Natural killer cell (primary cell): ENCODE measurements at regions not wholly inside any gene's neighbourhood (a gene's known extent, or its start where the extent isn't known, plus 50 kb on each side); places are given as distances from the start of the nearest gene placed in this dataset.

Experiments used
- ATAC-seq, 3 donors: fragments of 150-1000 bp in 2 of 3; fragments of 200-7000 bp in 1 of 3; cut with Tn5 transposase; 1 replicate in 1 of 3; 2 replicates in 2 of 3; pipeline ENCODE4 v1.10.0; 2021; ENCODE audit warnings: mild to moderate bottlenecking in 2 of 3, moderate library complexity in 2 of 3
- DNase-seq, 2 donors: peaks; one replicate each; pipeline versions ENCODE4 v3.0.0 to v3.0.0-alpha.2; 2013 to 2021; ENCODE audit warnings: mixed read lengths in 1 of 2
- H3K27ac ChIP-seq: one replicate; pipeline ENCODE4 v1.5.1; 2013; ENCODE audit warnings: mild to moderate bottlenecking, low read length
- H3K27me3 ChIP-seq: one replicate; pipeline ENCODE4 v1.6.1; 2013; ENCODE audit warnings: low read length; ENCODE audit not compliant: control insufficient read depth, insufficient read depth
- H3K36me3 ChIP-seq: one replicate; pipeline ENCODE4 v1.6.1; 2013; ENCODE audit warnings: low read length; ENCODE audit not compliant: control insufficient read depth, insufficient read depth
- H3K4me1 ChIP-seq: one replicate; pipeline ENCODE4 v1.6.1; 2013; ENCODE audit warnings: low read length; ENCODE audit not compliant: control insufficient read depth, insufficient read depth
- H3K4me3 ChIP-seq: one replicate; pipeline ENCODE4 v1.5.1; 2013; ENCODE audit warnings: low read length
- H3K9me3 ChIP-seq: one replicate; pipeline ENCODE4 v1.6.1; 2013; ENCODE audit warnings: low read length; ENCODE audit not compliant: control insufficient read depth, insufficient read depth
- H3K27ac Mint-ChIP-seq, 2 donors: one replicate each; pipeline ENCODE4 v1.8.0; 2022; ENCODE audit warnings: mild to moderate bottlenecking in 2 of 2, mixed read lengths in 2 of 2, moderate library complexity in 1 of 2
- H3K27me3 Mint-ChIP-seq, 2 donors: one replicate each; pipeline ENCODE4 v1.8.0; 2022; ENCODE audit warnings: low read depth in 2 of 2, mixed read lengths in 2 of 2
- H3K36me3 Mint-ChIP-seq: one replicate; pipeline ENCODE4 v1.8.0; 2022; ENCODE audit warnings: mixed read lengths
- H3K4me1 Mint-ChIP-seq, 2 donors: one replicate each; pipeline ENCODE4 v1.8.0; 2022; ENCODE audit warnings: mixed read lengths in 2 of 2
- H3K4me3 Mint-ChIP-seq: one replicate; pipeline ENCODE4 v1.8.0; 2022; ENCODE audit warnings: mild to moderate bottlenecking, moderate library complexity, mixed read lengths
- H3K9me3 Mint-ChIP-seq, 2 donors: one replicate each; pipeline ENCODE4 v1.8.0; 2022; ENCODE audit warnings: mixed read lengths in 2 of 2
- CTCF ChIP-seq: fragments of 200-600 bp; IDR thresholded peaks from one replicate; pipeline ENCODE4 v1.8.0; 2022; ENCODE audit warnings: antibody characterized with exemption
- WGBS: methylation state at CpG from one replicate; pipeline ENCODE4 v1.1.7; 2013; ENCODE audit warnings: missing lambda C conversion rate; ENCODE audit not compliant: insufficient coverage; 5-methylcytosine and 5-hydroxymethylcytosine counted together
- intact Hi-C: fragments of 100-400 bp; cut with micrococcal nuclease; formaldehyde crosslinking; loops from one replicate; pipeline ENCODE4 v1.14.2; 2022

- H3K9me3 ChIP-seq, result no peaks in the 10 kb centered on the region
- H3K36me3 ChIP-seq, result no peaks in the 10 kb centered on the region
- no peak overlapping the region for H3K27ac ChIP-seq
- TF ChIP-seq CTCF, result no peak
- no peak overlapping the region for H3K4me3 Mint-ChIP-seq
- H3K27me3 ChIP-seq, result no peaks in the 10 kb centered on the region
- ATAC-seq, result no peak
- no peak overlapping the region for H3K4me3 ChIP-seq
- H3K4me1 Mint-ChIP-seq, result no peaks in the 10 kb centered on the region
- WGBS, result 100% methylated on average over 1 of the region's 2 CpGs
- no peak for DNase-seq
- no peaks in the 10 kb centered on the region for H3K4me1 ChIP-seq
- peaks cover 0 to 2% of the 10 kb centered on the region in 2 donors for H3K9me3 Mint-ChIP-seq
- intact Hi-C loops, result no loop called here
- no peaks in the 10 kb centered on the region for H3K27me3 Mint-ChIP-seq
- no peak overlapping the region for H3K27ac Mint-ChIP-seq
- H3K36me3 Mint-ChIP-seq, result no peaks in the 10 kb centered on the region
These were observed 146.6 kb downstream of the RDH14 start for GRCh38 chr2:18413676-18414396.

- 100% methylated on average over 2 of the region's 3 CpGs for WGBS
- DNase-seq (no peak), ATAC-seq (no peak)
- Histone ChIP-seq H3K4me1 (no peaks in the 10 kb centered on the region), H3K27me3 (no peaks in the 10 kb centered on the region), H3K36me3 (no peaks in the 10 kb centered on the region), H3K9me3 (no peaks in the 10 kb centered on the region), H3K4me3 (no peak overlapping the region), H3K27ac (no peak overlapping the region)
- Mint-ChIP-seq H3K9me3 (peaks cover 0 to 2% of the 10 kb centered on the region in 2 donors), H3K4me3 (no peak overlapping the region), H3K27ac (no peak overlapping the region), H3K27me3 (no peaks in the 10 kb centered on the region), H3K36me3 (no peaks in the 10 kb centered on the region), H3K4me1 (no peaks in the 10 kb centered on the region)
- no peak for TF ChIP-seq CTCF
- intact Hi-C loops, result no loop called here
These were observed 147.3 kb downstream of the RDH14 start for GRCh38 chr2:18412980-18413675.

- H3K36me3 Mint-ChIP-seq, result no peaks in the 10 kb centered on the region
- intact Hi-C loops, result no loop called here
These were observed 148.8 kb downstream of the RDH14 start for GRCh38 chr2:18411626-18412025.

More at GRCh38 chr2:18411626-18412025, 148.8 kb downstream of the RDH14 start:
- no peak overlapping the region for H3K27ac ChIP-seq
- Mint-ChIP-seq H3K27me3 (no peaks in the 10 kb centered on the region), H3K4me3 (no peak overlapping the region), H3K27ac (no peak overlapping the region), H3K4me1 (no peaks in the 10 kb centered on the region), H3K9me3 (peaks cover 0 to 2% of the 10 kb centered on the region in 2 donors)
- H3K9me3 ChIP-seq, result no peaks in the 10 kb centered on the region
- H3K4me3 ChIP-seq, result no peak overlapping the region
- no peaks in the 10 kb centered on the region for H3K36me3 ChIP-seq
- no peaks in the 10 kb centered on the region for H3K27me3 ChIP-seq
- 53% methylated on average over 1 of the region's 1 CpG for WGBS
- DNase-seq (no peak), ATAC-seq (no peak)
- no peak for TF ChIP-seq CTCF
- H3K4me1 ChIP-seq, result no peaks in the 10 kb centered on the region
